Endothelial cell of umbilical vein (primary cell): ENCODE measurements at regions not wholly inside any gene's neighbourhood (a gene's known extent, or its start where the extent isn't known, plus 50 kb on each side); places are given as distances from the start of the nearest gene placed in this dataset.

Source experiments
- CTCF ChIP-seq, 2 donors: IDR thresholded peaks; 1 replicate in 1 of 2; 2 replicates in 1 of 2; pipeline ENCODE4 v1.5.1; 2011; ENCODE audit warnings: low read length in 2 of 2, mild to moderate bottlenecking in 2 of 2, moderate library complexity in 2 of 2, control low read depth in 1 of 2, inconsistent platforms in 1 of 2, low read depth in 1 of 2; ENCODE audit not compliant: insufficient read depth in 1 of 2; ENCODE audit errors: extremely low read depth in 1 of 2
- EZH2 ChIP-seq: IDR thresholded peaks from 2 replicates; pipeline ENCODE4 v1.6.1; 2012; ENCODE audit warnings: borderline replicate concordance, low read depth, mild to moderate bottlenecking, moderate library complexity, low read length, inconsistent platforms; ENCODE audit not compliant: severe bottlenecking
- GATA2 ChIP-seq: IDR thresholded peaks from 2 replicates; pipeline ENCODE4 v1.7.0; 2011; ENCODE audit warnings: low read depth, mild to moderate bottlenecking, moderate library complexity, mixed read lengths, low read length; ENCODE audit not compliant: insufficient read length, insufficient read depth
- POLR2A ChIP-seq: IDR thresholded peaks from 2 replicates; pipeline ENCODE4 v1.6.1; 2012; ENCODE audit warnings: low read depth, mild to moderate bottlenecking, control low read depth, low read length

- TF ChIP-seq CTCF (IDR thresholded peaks at IDR 0.05; ENCODE audit: extremely low read depth in 1 of 2, insufficient read depth in 1 of 2, low read depth in 1 of 2, low read length in 2 of 2) (no peak), EZH2 (no peak), GATA2 (no peak), POLR2A (no peak)
Observed at GRCh38 chr7:106444068-106444655, 159.4 kb upstream of the NAMPT start.
